H9 (cell line): ENCODE measurements at regions not wholly inside any gene's neighbourhood (a gene's known extent, or its start where the extent isn't known, plus 50 kb on each side); places are given as distances from the start of the nearest gene placed in this dataset.

Experiments
- DNase-seq: peaks from one replicate; pipeline ENCODE4 v3.0.0-alpha.2; 2017
- H2AFZ ChIP-seq: one replicate; pipeline ENCODE4 v1.6.1; 2013; ENCODE audit warnings: mild to moderate bottlenecking, low read length, control low read depth, moderate library complexity
- H2AK5ac ChIP-seq: 2 replicates; pipeline ENCODE4 v1.6.1; 2013; ENCODE audit warnings: low read length, control low read depth, mixed read lengths; ENCODE audit not compliant: insufficient read length
- H2BK120ac ChIP-seq: one replicate; pipeline ENCODE4 v1.6.1; 2013; ENCODE audit warnings: low read depth, mild to moderate bottlenecking, low read length, control low read depth, inconsistent platforms; ENCODE audit not compliant: poor library complexity, severe bottlenecking
- H2BK12ac ChIP-seq: 2 replicates; pipeline ENCODE4 v1.6.1; 2013; ENCODE audit warnings: low read length, control low read depth, mixed read lengths, low read depth; ENCODE audit not compliant: insufficient read length
- H2BK15ac ChIP-seq: 2 replicates; pipeline ENCODE4 v1.6.1; 2013; ENCODE audit warnings: low read depth, low read length, control low read depth
- H2BK20ac ChIP-seq: one replicate; pipeline ENCODE4 v1.6.1; 2013; ENCODE audit warnings: low read depth, mild to moderate bottlenecking, low read length, control low read depth, inconsistent platforms; ENCODE audit not compliant: poor library complexity, severe bottlenecking
- H2BK5ac ChIP-seq: 2 replicates; pipeline ENCODE4 v1.6.1; 2013; ENCODE audit warnings: low read length, control low read depth, mixed read lengths; ENCODE audit not compliant: insufficient read length
- H3K14ac ChIP-seq: 2 replicates; pipeline ENCODE4 v1.6.1; 2013; ENCODE audit warnings: low read length, control low read depth; ENCODE audit not compliant: insufficient read depth
- H3K18ac ChIP-seq: 2 replicates; pipeline ENCODE4 v1.6.1; 2013; ENCODE audit warnings: low read depth, mild to moderate bottlenecking, mixed read lengths, low read length, control low read depth; ENCODE audit not compliant: insufficient read length
- H3K23ac ChIP-seq: 2 replicates; pipeline ENCODE4 v1.6.1; 2013; ENCODE audit warnings: low read length, control low read depth, mixed read lengths, low read depth; ENCODE audit not compliant: insufficient read length
- H3K23me2 ChIP-seq: 2 replicates; pipeline ENCODE4 v1.6.1; 2013; ENCODE audit warnings: low read depth, mild to moderate bottlenecking, mixed read lengths, low read length, control low read depth; ENCODE audit not compliant: insufficient read length, poor library complexity, severe bottlenecking
- H3K27ac ChIP-seq: 2 replicates; pipeline ENCODE4 v1.5.1; 2013; ENCODE audit warnings: low read length, control low read depth, mixed read lengths, low read depth; ENCODE audit not compliant: insufficient read length
- H3K27me3 ChIP-seq: 2 replicates; pipeline ENCODE4 v1.6.1; 2013; ENCODE audit warnings: low read length, control low read depth, inconsistent platforms; ENCODE audit not compliant: insufficient read depth
- H3K4ac ChIP-seq: 2 replicates; pipeline ENCODE4 v1.6.1; 2013; ENCODE audit warnings: low read depth, mild to moderate bottlenecking, control low read depth, inconsistent platforms, low read length, moderate library complexity
- H3K4me1 ChIP-seq: 2 replicates; pipeline ENCODE4 v1.6.1; 2013; ENCODE audit warnings: low read length, control low read depth, inconsistent platforms; ENCODE audit not compliant: insufficient read depth
- H3K4me2 ChIP-seq: 2 replicates; pipeline ENCODE4 v1.6.1; 2013; ENCODE audit warnings: low read length, control low read depth, mixed read lengths; ENCODE audit not compliant: insufficient read length, insufficient read depth
- H3K56ac ChIP-seq: 2 replicates; pipeline ENCODE4 v1.6.1; 2013; ENCODE audit warnings: low read depth, mild to moderate bottlenecking, mixed read lengths, low read length, control low read depth; ENCODE audit not compliant: insufficient read length
- H3K79me1 ChIP-seq: 2 replicates; pipeline ENCODE4 v1.6.1; 2013; ENCODE audit warnings: low read depth, mild to moderate bottlenecking, moderate library complexity, low read length, control low read depth, inconsistent platforms; ENCODE audit not compliant: insufficient read depth, poor library complexity, severe bottlenecking
- H3K79me2 ChIP-seq: 2 replicates; pipeline ENCODE4 v1.6.1; 2013; ENCODE audit warnings: low read length, control low read depth, inconsistent platforms; ENCODE audit not compliant: insufficient read depth
- H3K9ac ChIP-seq: 2 replicates; pipeline ENCODE4 v1.6.1; 2013; ENCODE audit warnings: low read length, control low read depth, mixed read lengths; ENCODE audit not compliant: insufficient read length; ENCODE audit errors: extremely low read depth
- H3K9me3 ChIP-seq: one replicate; pipeline ENCODE4 v1.6.1; 2013; ENCODE audit warnings: low read depth, low read length, inconsistent platforms; ENCODE audit not compliant: control insufficient read depth
- H3T11ph ChIP-seq: one replicate; pipeline ENCODE4 v1.6.1; 2013; ENCODE audit warnings: mild to moderate bottlenecking, low read length, control low read depth, inconsistent platforms
- H4K20me1 ChIP-seq: one replicate; pipeline ENCODE4 v1.6.1; 2013; ENCODE audit not compliant: control insufficient read depth, insufficient read length, insufficient read depth
- H4K5ac ChIP-seq: 2 replicates; pipeline ENCODE4 v1.6.1; 2013; ENCODE audit warnings: low read depth, mild to moderate bottlenecking, mixed read lengths, low read length, control low read depth; ENCODE audit not compliant: insufficient read length
- H4K8ac ChIP-seq: replicated peaks from 2 replicates; pipeline ENCODE4 v1.6.1; 2013; ENCODE audit warnings: low read length, control low read depth, mixed read lengths, low read depth; ENCODE audit not compliant: insufficient read length
- H4K91ac ChIP-seq: 2 replicates; pipeline ENCODE4 v1.6.1; 2013; ENCODE audit warnings: low read depth, mild to moderate bottlenecking, moderate library complexity, mixed read lengths, low read length, control low read depth; ENCODE audit not compliant: insufficient read length
- H3K27ac Mint-ChIP-seq, 3 experiments: 2 replicates in 2 of 3; 3 replicates in 1 of 3; pipeline ENCODE4 v1.8.0; 2020 to 2021; ENCODE audit warnings: mixed read lengths in 3 of 3, mild to moderate bottlenecking in 1 of 3, moderate library complexity in 1 of 3
- H3K27me3 Mint-ChIP-seq: 2 replicates; pipeline ENCODE4 v1.8.0; 2021; ENCODE audit warnings: low read depth, mild to moderate bottlenecking, moderate library complexity, mixed read lengths
- H3K36me3 Mint-ChIP-seq, 3 experiments: 2 replicates in 2 of 3; 3 replicates in 1 of 3; pipeline ENCODE4 v1.8.0; 2020 to 2021; ENCODE audit warnings: low read depth in 3 of 3, mixed read lengths in 3 of 3; ENCODE audit not compliant: insufficient read depth in 1 of 3
- H3K4me1 Mint-ChIP-seq, 2 experiments: 2 replicates each; pipeline ENCODE4 v1.8.0; 2020; ENCODE audit warnings: mixed read lengths in 2 of 2
- H3K4me3 Mint-ChIP-seq, 2 experiments: 2 replicates in 1 of 2; 3 replicates in 1 of 2; pipeline ENCODE4 v1.8.0; 2020 to 2021; ENCODE audit warnings: mild to moderate bottlenecking in 2 of 2, mixed read lengths in 2 of 2, moderate library complexity in 1 of 2
- H3K9me3 Mint-ChIP-seq, 2 experiments: 2 replicates in 1 of 2; 3 replicates in 1 of 2; pipeline ENCODE4 v1.8.0; 2020; ENCODE audit warnings: mild to moderate bottlenecking in 2 of 2, mixed read lengths in 2 of 2, moderate library complexity in 1 of 2
- CTCF ChIP-seq: fragments of 200-600 bp; sonication (generic); conservative IDR thresholded peaks from 3 replicates; pipeline ENCODE4 v1.8.0; 2021; ENCODE audit warnings: antibody characterized with exemption, mild to moderate bottlenecking
- WGBS: extraction: QIAGEN DNeasy Blood & Tissue Kit; methylation state at CpG from one replicate; pipeline ENCODE4 v1.1.7; 2013; ENCODE audit warnings: missing lambda C conversion rate, low lambda C conversion rate, mixed read lengths; ENCODE audit not compliant: insufficient read length; ENCODE audit errors: extremely low coverage; 5-methylcytosine and 5-hydroxymethylcytosine counted together

- Histone ChIP-seq H3K4ac (no peak overlapping the region), H4K20me1 (no peaks in the 10 kb centered on the region), H3K9me3 (peaks cover 14% of the 10 kb centered on the region), H3K4me1 (no peaks in the 10 kb centered on the region), H3K23me2 (no peaks in the 10 kb centered on the region), H2BK12ac (no peak overlapping the region), H3K56ac (no peak overlapping the region), H2BK120ac (no peak overlapping the region), H3K14ac (no peak overlapping the region), H2AFZ (no peak overlapping the region), H3K79me1 (no peaks in the 10 kb centered on the region), H3T11ph (no peak overlapping the region), H3K18ac (no peak overlapping the region), H3K79me2 (no peaks in the 10 kb centered on the region), H2BK20ac (no peak overlapping the region), H4K8ac (no peak overlapping the region), H3K27ac (no peak overlapping the region), H2AK5ac (no peak overlapping the region), H2BK5ac (no peak overlapping the region), H2BK15ac (no peak overlapping the region), H3K27me3 (no peaks in the 10 kb centered on the region), H3K9ac (no peak overlapping the region), H4K5ac (no peak overlapping the region), H3K4me2 (no peak overlapping the region), H3K23ac (no peak overlapping the region), H4K91ac (no peak overlapping the region)
- Mint-ChIP-seq H3K4me3 (no peak overlapping the region), H3K9me3 (peaks cover 33 to 49% of the 10 kb centered on the region in 2 experiments), H3K4me1 (peaks cover 14 to 16% of the 10 kb centered on the region in 2 experiments), H3K27ac (no peak overlapping the region), H3K36me3 (peaks cover 15 to 50% (median 43%) of the 10 kb centered on the region in 3 experiments), H3K27me3 (no peaks in the 10 kb centered on the region)
- DNase-seq: no peak
- TF ChIP-seq CTCF: no peak
- WGBS: no CpG with 5 or more reads among the region's 2 CpGs
Measured at GRCh38 chr11:23765682-23766252, 731.1 kb upstream of the LUZP2 start.
